ENCODE measurements at regions not wholly inside any gene's neighbourhood (a gene's known extent, or its start where the extent isn't known, plus 50 kb on each side); places are given as distances from the start of the nearest gene placed in this dataset.

- no peak for ATAC-seq (ENCODE audit: low read depth)
- Histone ChIP-seq H3K9me3 (ENCODE audit: severe bottlenecking) (no peaks in the 10 kb centered on the region), H3K36me3 (ENCODE audit: low read depth) (no peaks in the 10 kb centered on the region), H3K4me3 (ENCODE audit: severe bottlenecking) (no peak overlapping the region), H3K4me1 (ENCODE audit: insufficient read depth, poor library complexity, severe bottlenecking) (no peaks in the 10 kb centered on the region), H3K27me3 (ENCODE audit: insufficient read depth, poor library complexity, severe bottlenecking) (peaks cover 7% of the 10 kb centered on the region), H3K27ac (ENCODE audit: poor library complexity, severe bottlenecking) (no peak overlapping the region)
- DNase-seq (ENCODE audit: low spot score), result no peak
- TF ChIP-seq CTCF (IDR thresholded peaks at IDR 0.05; ENCODE audit: poor library complexity, severe bottlenecking), result no peak
Measured at GRCh38 chr9:90485028-90485427, 157.6 kb downstream of the DIRAS2 start.

- no peak for ATAC-seq (ENCODE audit: low read depth)
- TF ChIP-seq CTCF (IDR thresholded peaks at IDR 0.05; ENCODE audit: poor library complexity, severe bottlenecking), result no peak
- no peak for DNase-seq (ENCODE audit: low spot score)
- no peaks in the 10 kb centered on the region for H3K36me3 ChIP-seq (ENCODE audit: low read depth)
- H3K4me1 ChIP-seq (ENCODE audit: insufficient read depth, poor library complexity, severe bottlenecking), result no peaks in the 10 kb centered on the region
- no peak overlapping the region for H3K27ac ChIP-seq (ENCODE audit: poor library complexity, severe bottlenecking)
- H3K4me3 ChIP-seq (ENCODE audit: severe bottlenecking), result no peak overlapping the region
- no peaks in the 10 kb centered on the region for H3K9me3 ChIP-seq (ENCODE audit: severe bottlenecking)
- H3K27me3 ChIP-seq (ENCODE audit: insufficient read depth, poor library complexity, severe bottlenecking), result peaks cover 10% of the 10 kb centered on the region
Measured at GRCh38 chr9:90489066-90489465, 153.6 kb downstream of the DIRAS2 start.

GRCh38 chr9:90499761-90500160 lies 142.9 kb downstream of the DIRAS2 start:
- ATAC-seq (ENCODE audit: low read depth) (no peak), DNase-seq (ENCODE audit: low spot score) (no peak)
- H3K9me3 ChIP-seq (ENCODE audit: severe bottlenecking), result no peaks in the 10 kb centered on the region
- H3K27ac ChIP-seq (ENCODE audit: poor library complexity, severe bottlenecking), result no peak overlapping the region
- H3K27me3 ChIP-seq (ENCODE audit: insufficient read depth, poor library complexity, severe bottlenecking), result no peaks in the 10 kb centered on the region
- no peaks in the 10 kb centered on the region for H3K36me3 ChIP-seq (ENCODE audit: low read depth)
- no peak for TF ChIP-seq CTCF (IDR thresholded peaks at IDR 0.05; ENCODE audit: poor library complexity, severe bottlenecking)
- no peaks in the 10 kb centered on the region for H3K4me1 ChIP-seq (ENCODE audit: insufficient read depth, poor library complexity, severe bottlenecking)
- no peak overlapping the region for H3K4me3 ChIP-seq (ENCODE audit: severe bottlenecking)

GRCh38 chr9:90502134-90502533 lies 140.5 kb downstream of the DIRAS2 start:
- ATAC-seq (ENCODE audit: low read depth), result no peak
- H3K27ac ChIP-seq (ENCODE audit: poor library complexity, severe bottlenecking), result no peak overlapping the region

GRCh38 chr9:90504486-90504885 lies 138.1 kb downstream of the DIRAS2 start:
- no peak overlapping the region for H3K4me3 ChIP-seq (ENCODE audit: severe bottlenecking)
- H3K27ac ChIP-seq (ENCODE audit: poor library complexity, severe bottlenecking), result no peak overlapping the region
- no peaks in the 10 kb centered on the region for H3K36me3 ChIP-seq (ENCODE audit: low read depth)
- no peak for DNase-seq (ENCODE audit: low spot score)
- no peaks in the 10 kb centered on the region for H3K9me3 ChIP-seq (ENCODE audit: severe bottlenecking)
- no peaks in the 10 kb centered on the region for H3K27me3 ChIP-seq (ENCODE audit: insufficient read depth, poor library complexity, severe bottlenecking)
- no peaks in the 10 kb centered on the region for H3K4me1 ChIP-seq (ENCODE audit: insufficient read depth, poor library complexity, severe bottlenecking)
- ATAC-seq (ENCODE audit: low read depth), result no peak
- TF ChIP-seq CTCF (IDR thresholded peaks at IDR 0.05; ENCODE audit: poor library complexity, severe bottlenecking), result no peak

More at GRCh38 chr9:90502134-90502533, 140.5 kb downstream of the DIRAS2 start:
- Histone ChIP-seq H3K4me3 (ENCODE audit: severe bottlenecking) (no peak overlapping the region), H3K9me3 (ENCODE audit: severe bottlenecking) (no peaks in the 10 kb centered on the region), H3K27me3 (ENCODE audit: insufficient read depth, poor library complexity, severe bottlenecking) (no peaks in the 10 kb centered on the region), H3K4me1 (ENCODE audit: insufficient read depth, poor library complexity, severe bottlenecking) (no peaks in the 10 kb centered on the region), H3K36me3 (ENCODE audit: low read depth) (no peaks in the 10 kb centered on the region)
- DNase-seq (ENCODE audit: low spot score), result no peak
- TF ChIP-seq CTCF (IDR thresholded peaks at IDR 0.05; ENCODE audit: poor library complexity, severe bottlenecking), result no peak
